Endodermal cell (in vitro differentiated cells): ENCODE measurements at regions not wholly inside any gene's neighbourhood (a gene's known extent, or its start where the extent isn't known, plus 50 kb on each side); places are given as distances from the start of the nearest gene placed in this dataset.
"Not testable (repeated sequence)": the region's sequence is repeated elsewhere in the genome, so short reads cannot be mapped to it uniquely, and the experiment has no call there.

Experiments
- DNase-seq: peaks from one replicate; pipeline ENCODE4 v3.0.0-alpha.2; 2017
- H3K27ac ChIP-seq: 2 replicates; pipeline ENCODE4 v1.5.1; 2013; ENCODE audit warnings: mild to moderate bottlenecking, low read depth, low read length, moderate library complexity
- H3K27me3 ChIP-seq: 2 replicates; pipeline ENCODE4 v1.6.1; 2013; ENCODE audit warnings: mild to moderate bottlenecking, low read length, moderate library complexity; ENCODE audit not compliant: insufficient read depth, control insufficient read depth, poor library complexity, severe bottlenecking
- H3K36me3 ChIP-seq: 2 replicates; pipeline ENCODE4 v1.7.0; 2013; ENCODE audit warnings: mild to moderate bottlenecking, low read length, moderate library complexity; ENCODE audit not compliant: control insufficient read depth, insufficient read depth
- H3K4me1 ChIP-seq: one replicate; pipeline ENCODE4 v1.7.0; 2013; ENCODE audit warnings: low read length; ENCODE audit not compliant: control insufficient read depth, insufficient read depth
- H3K4me3 ChIP-seq: 2 replicates; pipeline ENCODE4 v1.5.1; 2013; ENCODE audit warnings: mild to moderate bottlenecking, low read length, moderate library complexity
- H3K9ac ChIP-seq: 2 replicates; pipeline ENCODE4 v1.6.1; 2013; ENCODE audit warnings: mild to moderate bottlenecking, low read length, moderate library complexity; ENCODE audit not compliant: poor library complexity, severe bottlenecking; ENCODE audit errors: extremely low read depth
- H3K9me3 ChIP-seq: 2 replicates; pipeline ENCODE4 v1.6.1; 2013; ENCODE audit warnings: mild to moderate bottlenecking, low read length, moderate library complexity; ENCODE audit not compliant: control insufficient read depth
- H3K27ac Mint-ChIP-seq: 2 replicates; pipeline ENCODE4 v1.8.0; 2020; ENCODE audit warnings: mixed read lengths
- H3K27me3 Mint-ChIP-seq: 2 replicates; pipeline ENCODE4 v1.8.0; 2021; ENCODE audit warnings: mild to moderate bottlenecking, mixed read lengths; ENCODE audit not compliant: insufficient read depth
- H3K36me3 Mint-ChIP-seq: 2 replicates; pipeline ENCODE4 v1.8.0; 2020; ENCODE audit warnings: low read depth, mixed read lengths
- H3K4me1 Mint-ChIP-seq: 2 replicates; pipeline ENCODE4 v1.8.0; 2020; ENCODE audit warnings: mixed read lengths
- H3K4me3 Mint-ChIP-seq: 2 replicates; pipeline ENCODE4 v1.8.0; 2020; ENCODE audit warnings: mild to moderate bottlenecking, moderate library complexity, mixed read lengths
- H3K9me3 Mint-ChIP-seq: 2 replicates; pipeline ENCODE4 v1.8.0; 2020; ENCODE audit warnings: mild to moderate bottlenecking, mixed read lengths
- CTCF ChIP-seq: fragments of 200-600 bp; sonication (generic); conservative IDR thresholded peaks from 2 replicates; pipeline ENCODE4 v1.5.0; 2021; ENCODE audit warnings: antibody characterized with exemption, mild to moderate bottlenecking
- WGBS, 2 experiments: methylation state at CpG; one replicate each; pipeline versions ENCODE4 v1.1.5 to v1.1.7; 2013; ENCODE audit warnings: missing lambda C conversion rate in 2 of 2, mixed read lengths in 1 of 2; ENCODE audit not compliant: insufficient coverage in 1 of 2, insufficient read length in 1 of 2; 5-methylcytosine and 5-hydroxymethylcytosine counted together

GRCh38 chr2:220767591-220768255 is 804.4 kb downstream of the EPHA4 start:
- Histone ChIP-seq H3K27me3 (no peaks in the 10 kb centered on the region), H3K27ac (no peak overlapping the region), H3K4me1 (peaks cover 2% of the 10 kb centered on the region), H3K9ac (no peak overlapping the region), H3K36me3 (no peaks in the 10 kb centered on the region), H3K9me3 (no peaks in the 10 kb centered on the region), H3K4me3 (no peak overlapping the region)
- 88 to 90% methylated on average over 3 of the region's 3 CpGs for WGBS, 2 experiments
- no peak overlapping the region for H3K27ac Mint-ChIP-seq
- no peaks in the 10 kb centered on the region for H3K36me3 Mint-ChIP-seq
- H3K27me3 Mint-ChIP-seq = no peaks in the 10 kb centered on the region
- H3K4me1 Mint-ChIP-seq = peaks cover 7% of the 10 kb centered on the region
- DNase-seq = no peak
- TF ChIP-seq CTCF = no peak
- H3K9me3 Mint-ChIP-seq = no peaks in the 10 kb centered on the region
- no peak overlapping the region for H3K4me3 Mint-ChIP-seq

- Histone ChIP-seq H3K27ac (no peak overlapping the region), H3K9ac (no peak overlapping the region), H3K9me3 (peaks cover 5% of the 10 kb centered on the region), H3K36me3 (no peaks in the 10 kb centered on the region), H3K27me3 (peaks cover 4% of the 10 kb centered on the region), H3K4me1 (no peaks in the 10 kb centered on the region), H3K4me3 (no peak overlapping the region)
- Mint-ChIP-seq H3K36me3 (no peaks in the 10 kb centered on the region), H3K4me3 (no peak overlapping the region), H3K4me1 (peaks cover 16% of the 10 kb centered on the region), H3K27me3 (peaks cover 8% of the 10 kb centered on the region), H3K27ac (no peak overlapping the region), H3K9me3 (peaks cover 10% of the 10 kb centered on the region)
- 60 to 61% methylated on average over 1 to 2 of the region's 2 CpGs for WGBS, 2 experiments
- peak; percentile 66 for DNase-seq
- no peak for TF ChIP-seq CTCF
These were observed 796.1 kb downstream of the EPHA4 start for GRCh38 chr2:220775856-220776488.

- H3K4me1 ChIP-seq, H3K27me3 ChIP-seq, H3K36me3 Mint-ChIP-seq, DNase-seq, H3K27ac ChIP-seq, H3K27ac Mint-ChIP-seq, H3K4me3 ChIP-seq, H3K36me3 ChIP-seq, H3K9ac ChIP-seq, H3K4me3 Mint-ChIP-seq: not testable (repeated sequence)
- Mint-ChIP-seq H3K27me3 (peaks cover 18% of the 10 kb centered on the region), H3K4me1 (peaks cover 23% of the 10 kb centered on the region), H3K9me3 (peaks cover 16% of the 10 kb centered on the region)
- H3K9me3 ChIP-seq = peaks cover 12% of the 10 kb centered on the region
These were observed 793.0 kb downstream of the EPHA4 start for GRCh38 chr2:220779076-220779475.
